Body of pancreas (tissue), 4 donors: ENCODE measurements at regions not wholly inside any gene's neighbourhood (a gene's known extent, or its start where the extent isn't known, plus 50 kb on each side); places are given as distances from the start of the nearest gene placed in this dataset.

ENCODE experiments used
- POLR2A ChIP-seq, 3 donors: fragments of 450-650 bp; IDR thresholded peaks; one replicate each; pipeline ENCODE4 v1.6.1; 2016; ENCODE audit warnings: antibody characterized with exemption in 3 of 3, mild to moderate bottlenecking in 2 of 3
- TF ChIP-seq, protein P1 (sequence below), 7 experiments: fragments of 450-650 bp in 4 of 7; fragments of 200-600 bp in 3 of 7; sonication (generic) in 3 of 7; IDR thresholded peaks; one replicate each; pipeline ENCODE4 v1.5.1; 2016 to 2019; ENCODE audit warnings: antibody characterized with exemption in 7 of 7

DNA sequence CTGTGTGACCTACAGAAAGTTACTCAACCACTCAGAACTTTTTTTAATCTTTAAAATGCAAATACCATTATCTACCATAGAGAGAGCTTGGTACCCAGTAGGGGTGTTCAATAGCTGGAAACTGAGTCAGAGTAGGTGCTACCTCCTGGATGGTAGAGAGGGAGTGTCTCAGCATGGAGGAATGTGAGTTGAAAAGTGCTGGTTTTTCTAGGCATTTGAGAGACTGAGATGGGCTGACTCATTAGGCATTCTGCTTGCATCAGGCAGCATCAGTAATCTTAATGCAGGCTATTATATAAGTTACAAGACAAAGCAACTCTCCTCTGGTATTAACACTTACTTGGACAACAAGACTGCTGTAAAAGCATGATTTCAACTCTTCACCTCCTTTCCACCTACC is 70.9 kb upstream of the ARHGEF9 start:
- TF ChIP-seq POLR2A (IDR thresholded peaks at IDR 0.05): no peak
- TF ChIP-seq, protein P1, sequence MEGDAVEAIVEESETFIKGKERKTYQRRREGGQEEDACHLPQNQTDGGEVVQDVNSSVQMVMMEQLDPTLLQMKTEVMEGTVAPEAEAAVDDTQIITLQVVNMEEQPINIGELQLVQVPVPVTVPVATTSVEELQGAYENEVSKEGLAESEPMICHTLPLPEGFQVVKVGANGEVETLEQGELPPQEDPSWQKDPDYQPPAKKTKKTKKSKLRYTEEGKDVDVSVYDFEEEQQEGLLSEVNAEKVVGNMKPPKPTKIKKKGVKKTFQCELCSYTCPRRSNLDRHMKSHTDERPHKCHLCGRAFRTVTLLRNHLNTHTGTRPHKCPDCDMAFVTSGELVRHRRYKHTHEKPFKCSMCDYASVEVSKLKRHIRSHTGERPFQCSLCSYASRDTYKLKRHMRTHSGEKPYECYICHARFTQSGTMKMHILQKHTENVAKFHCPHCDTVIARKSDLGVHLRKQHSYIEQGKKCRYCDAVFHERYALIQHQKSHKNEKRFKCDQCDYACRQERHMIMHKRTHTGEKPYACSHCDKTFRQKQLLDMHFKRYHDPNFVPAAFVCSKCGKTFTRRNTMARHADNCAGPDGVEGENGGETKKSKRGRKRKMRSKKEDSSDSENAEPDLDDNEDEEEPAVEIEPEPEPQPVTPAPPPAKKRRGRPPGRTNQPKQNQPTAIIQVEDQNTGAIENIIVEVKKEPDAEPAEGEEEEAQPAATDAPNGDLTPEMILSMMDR (IDR thresholded peaks at IDR 0.05): no peak
